K562 (cell line): ENCODE measurements at regions not wholly inside any gene's neighbourhood (a gene's known extent, or its start where the extent isn't known, plus 50 kb on each side); places are given as distances from the start of the nearest gene placed in this dataset.

Experiments used
- ATAC-seq: fragments of 200-7000 bp; cut with Tn5 transposase; 3 replicates; pipeline ENCODE4 v1.9.1; 2020; ENCODE audit warnings: moderate library complexity
- BruUV-seq: library from RNA; stranded (reverse); fragments of 400-500 nt; replicated peaks from 2 replicates; lab custom pipeline; 2021; lab: Mats Ljungman, UMichigan
- CTCF ChIA-PET: fragments of 300-600 bp; formaldehyde crosslinking; extraction: SDS; loops from one replicate; lab custom pipeline; 2021; ENCODE audit warnings: low intra/inter-chr PET ratio; lab: Yijun Ruan, JAX
- POLR2A ChIA-PET: fragments of 300-600, 350-650 bp; sonication (Branson Sonifier 250); formaldehyde crosslinking; extraction: SDS; loops from one replicate; lab custom pipeline; 2021; ENCODE audit warnings: antibody characterized with exemption, inconsistent platforms; lab: Yijun Ruan, JAX
- DNase-seq, 4 experiments: peaks; one replicate each; pipeline versions ENCODE4 v3.0.0 to v3.0.0-alpha.2; 2011 to 2018; ENCODE audit warnings: low spot score in 3 of 4, mixed read lengths in 3 of 4; ENCODE audit errors: extremely low read depth in 1 of 4
- FAIRE-seq: peaks from 2 replicates; lab custom pipeline; 2011; peaks lifted over from hg19 to GRCh38; lab: Jason Lieb, UNC
- H2AFZ ChIP-seq: 2 replicates; pipeline ENCODE4 v1.6.0; 2011; ENCODE audit warnings: low read depth, low read length, control low read depth, inconsistent platforms
- H3K27ac ChIP-seq: fragments of 200-600 bp; 3 replicates; pipeline ENCODE4 v1.8.0; 2011; ENCODE audit warnings: low read depth, mild to moderate bottlenecking, control low read depth, inconsistent platforms, low read length, moderate library complexity, mixed read lengths; ENCODE audit errors: extremely low read depth
- H3K27me3 ChIP-seq, 2 experiments: fragments of 300-600 bp in 1 of 2; 2 replicates in 1 of 2; 3 replicates in 1 of 2; pipeline versions ENCODE4 v1.6.0 to v1.8.0; 2011; ENCODE audit warnings: inconsistent platforms in 2 of 2, low read length in 2 of 2, mild to moderate bottlenecking in 1 of 2, mixed read lengths in 1 of 2, moderate library complexity in 1 of 2; ENCODE audit not compliant: control insufficient read depth in 2 of 2, insufficient read depth in 2 of 2
- H3K36me3 ChIP-seq: fragments of 300-600 bp; 3 replicates; pipeline ENCODE4 v1.8.0; 2011; ENCODE audit warnings: mild to moderate bottlenecking, low read length, inconsistent platforms; ENCODE audit not compliant: control insufficient read depth, insufficient read depth
- H3K4me1 ChIP-seq, 2 experiments: fragments of 200-600 bp in 1 of 2; replicated peaks in 1 of 2; 2 replicates in 1 of 2; 3 replicates in 1 of 2; pipeline versions ENCODE4 v1.5.1 to v1.8.0; 2011; ENCODE audit warnings: inconsistent platforms in 2 of 2, low read length in 2 of 2, mild to moderate bottlenecking in 1 of 2, mixed read lengths in 1 of 2, moderate library complexity in 1 of 2; ENCODE audit not compliant: control insufficient read depth in 2 of 2, insufficient read depth in 2 of 2
- H3K4me2 ChIP-seq: 2 replicates; pipeline ENCODE4 v1.6.1; 2011; ENCODE audit warnings: low read length, control low read depth, inconsistent platforms, mixed read lengths; ENCODE audit not compliant: insufficient read depth
- H3K4me3 ChIP-seq: fragments of 200-600 bp; sonication (generic), shearing (Covaris generic); 2 replicates; pipeline ENCODE4 v1.5.1; 2016; ENCODE audit warnings: control low read depth, inconsistent platforms
- H3K79me2 ChIP-seq: fragments of 200-600 bp; 3 replicates; pipeline ENCODE4 v1.8.0; 2011; ENCODE audit warnings: low read length, inconsistent platforms; ENCODE audit not compliant: control insufficient read depth, insufficient read depth
- H3K9ac ChIP-seq, 2 experiments: 2 replicates each; pipeline versions ENCODE4 v1.6.0 to v1.6.1; 2011; ENCODE audit warnings: low read depth in 2 of 2, low read length in 2 of 2, control low read depth in 1 of 2, inconsistent platforms in 1 of 2, mild to moderate bottlenecking in 1 of 2, mixed read lengths in 1 of 2; ENCODE audit not compliant: insufficient read depth in 1 of 2
- H3K9me1 ChIP-seq: one replicate; pipeline ENCODE4 v1.6.0; 2011; ENCODE audit warnings: inconsistent platforms, mild to moderate bottlenecking, low read length, moderate library complexity; ENCODE audit not compliant: control insufficient read depth, insufficient read depth
- H3K9me3 ChIP-seq: replicated peaks from 2 replicates; pipeline ENCODE4 v1.5.1; 2011; ENCODE audit warnings: low read depth, low read length, inconsistent platforms; ENCODE audit not compliant: control insufficient read depth, insufficient read depth
- H4K20me1 ChIP-seq: replicated peaks from 2 replicates; pipeline ENCODE4 v1.6.1; 2011; ENCODE audit warnings: low read length, inconsistent platforms, mixed read lengths; ENCODE audit not compliant: control insufficient read depth, insufficient read depth
- BRF2 ChIP-seq: IDR thresholded peaks from 3 replicates; pipeline ENCODE4 v1.6.1; 2011; ENCODE audit warnings: borderline replicate concordance, mild to moderate bottlenecking; ENCODE audit not compliant: insufficient read length, insufficient read depth
- CREB3L1 ChIP-seq: fragments of 450-650 bp; IDR thresholded peaks from 2 replicates; pipeline ENCODE4 v1.6.1; 2014; ENCODE audit warnings: low read depth, mild to moderate bottlenecking, moderate library complexity, borderline replicate concordance
- EGR1 ChIP-seq: fragments of 450-650 bp; conservative IDR thresholded peaks from 2 replicates; pipeline ENCODE4 v1.6.1; 2017; ENCODE audit warnings: mild to moderate bottlenecking
- MLLT1 ChIP-seq, 2 experiments: fragments of 450-650 bp; IDR thresholded peaks; 2 replicates each; pipeline ENCODE4 v1.6.1; 2016
- POLR3A ChIP-seq: IDR thresholded peaks from 2 replicates; pipeline ENCODE4 v1.6.1; 2011; ENCODE audit warnings: borderline replicate concordance, mild to moderate bottlenecking, moderate library complexity; ENCODE audit not compliant: insufficient read length, insufficient read depth; ENCODE audit errors: extremely low read depth
- RCOR1 ChIP-seq, 2 experiments: IDR thresholded peaks; 2 replicates each; pipeline ENCODE4 v1.6.1; 2012; ENCODE audit warnings: low read depth in 2 of 2, low read length in 2 of 2, borderline replicate concordance in 1 of 2, improper control_type of control experiment in 1 of 2
- SIN3A ChIP-seq, 2 experiments: fragments of 150-350 bp in 1 of 2; IDR thresholded peaks; 2 replicates each; pipeline ENCODE4 v1.6.1; 2011 to 2016; ENCODE audit warnings: borderline replicate concordance in 2 of 2, low read depth in 2 of 2, low read length in 2 of 2, mild to moderate bottlenecking in 2 of 2, moderate library complexity in 2 of 2; ENCODE audit not compliant: control insufficient read depth in 1 of 2
- SLC30A9 ChIP-seq: fragments of 250-450 bp; sonication (Bioruptor Pico); IDR thresholded peaks from 2 replicates; pipeline ENCODE4 v1.8.0; 2022; ENCODE audit warnings: mild to moderate bottlenecking, moderate library complexity
- SMAD1 ChIP-seq: fragments of 150-350 bp; IDR thresholded peaks from 2 replicates; pipeline ENCODE4 v1.6.1; 2014; ENCODE audit warnings: low read length, low read depth; ENCODE audit not compliant: partially characterized antibody
- ZFPM2 ChIP-seq: fragments of 250-450 bp; sonication (Bioruptor Pico); IDR thresholded peaks from 2 replicates; pipeline ENCODE4 v1.5.1; 2022; ENCODE audit warnings: mild to moderate bottlenecking
- ZFX ChIP-seq: sonication (generic); formaldehyde crosslinking; IDR thresholded peaks from 2 replicates; pipeline ENCODE4 v1.8.0; 2022; ENCODE audit warnings: mild to moderate bottlenecking, missing genetic modification reagents, moderate library complexity
- WGBS: fragments of 100-300 bp; shearing (Covaris generic); methylation state at CpG from one replicate; pipeline ENCODE4 v1.1.6; 2016; ENCODE audit warnings: low coverage, mixed read lengths; ENCODE audit not compliant: insufficient coverage; ENCODE audit errors: missing lambda C conversion rate; 5-methylcytosine and 5-hydroxymethylcytosine counted together
- in situ Hi-C: fragments of 300-500 bp; cut with MboI; formaldehyde crosslinking; loops from 4 replicates; pipeline ENCODE4 v1.15.0; 2018; ENCODE audit warnings: inconsistent platforms, mixed read lengths
- intact Hi-C: fragments of 100-400 bp; cut with micrococcal nuclease; formaldehyde crosslinking; loops from 2 replicates; pipeline ENCODE4 v1.14.2; 2022

- no peaks in the 10 kb centered on the region for H3K9me1 ChIP-seq
- no peak overlapping the region for H3K27ac ChIP-seq
- ChIA-PET POLR2A (interaction anchor here (0.8 kb wide), 1 partner anchor 9 kb away, joined by 3 read pairs; no protein-coding TSS in a partner anchor), CTCF (no interaction called here)
- ATAC-seq (no peak), FAIRE-seq (no peak), DNase-seq (no peak)
- H3K4me3 ChIP-seq = no peak overlapping the region
- WGBS = 0% methylated on average over 5 of the region's 5 CpGs
- no peaks in the 10 kb centered on the region for H4K20me1 ChIP-seq
- H3K9me3 ChIP-seq = no peaks in the 10 kb centered on the region
- intact Hi-C loops (loop anchor here (10.0 kb wide), 1 partner anchor 210 kb away; no protein-coding TSS in a partner anchor), in situ Hi-C loops (no loop called here)
- TF ChIP-seq ZFPM2 (CRISPR knock-in tag) = no peak
- no peak for TF ChIP-seq MLLT1 (IDR thresholded peaks at IDR 0.05)
- TF ChIP-seq RCOR1 (IDR thresholded peaks at IDR 0.05; ENCODE audit: borderline replicate concordance in 1 of 2, low read depth in 2 of 2, low read length in 2 of 2) = no peak
- TF ChIP-seq SIN3A (IDR thresholded peaks at IDR 0.05; ENCODE audit: borderline replicate concordance in 2 of 2, control insufficient read depth in 1 of 2, low read depth in 2 of 2, low read length in 2 of 2) = no peak
- TF ChIP-seq SLC30A9 (CRISPR knock-in tag) = no peak
- TF ChIP-seq CREB3L1 = no peak
- no peak for TF ChIP-seq EGR1
- no peak for TF ChIP-seq POLR3A
- no peak for TF ChIP-seq SMAD1
- TF ChIP-seq ZFX = no peak
- TF ChIP-seq BRF2 = no peak
- no TSS peak for BruUV-seq
- H3K79me2 ChIP-seq = no peaks in the 10 kb centered on the region
- no peak overlapping the region for H3K4me2 ChIP-seq
- no peaks in the 10 kb centered on the region; a peak in 1 of 5 replicates for H3K27me3 ChIP-seq
- no peaks in the 10 kb centered on the region for H3K36me3 ChIP-seq
- no peak overlapping the region for H2AFZ ChIP-seq
- H3K4me1 ChIP-seq = no peaks in the 10 kb centered on the region
- no peak overlapping the region for H3K9ac ChIP-seq
Observed at GRCh38 chr5:62144401-62145022, 161.5 kb upstream of the KIF2A start.
